PC-9 (cell line): ENCODE measurements at regions not wholly inside any gene's neighbourhood (a gene's known extent, or its start where the extent isn't known, plus 50 kb on each side); places are given as distances from the start of the nearest gene placed in this dataset.

Experiments
- CTCF ChIP-seq: fragments of 200-600 bp; sonication (generic); conservative IDR thresholded peaks from 2 replicates; pipeline ENCODE4 v1.6.1; 2017; ENCODE audit warnings: mixed run types, antibody characterized with exemption, mild to moderate bottlenecking, moderate library complexity
- EZH2 ChIP-seq: fragments of 200-600 bp; sonication (generic); IDR thresholded peaks from 2 replicates; pipeline ENCODE4 v1.8.0; 2017; ENCODE audit warnings: antibody characterized with exemption, low read depth

GRCh38 chr11:123362941-123363340 lies 67.1 kb upstream of the GRAMD1B start:
- TF ChIP-seq EZH2 (no peak), CTCF (no peak)
